Natural killer cell treated with Interleukin-12 subunit alpha and Interleukin-12 subunit beta and Interleukin-15 and Interleukin-18, amount 100 ng/mL, for 72 hours (primary cell): ENCODE measurements at regions not wholly inside any gene's neighbourhood (a gene's known extent, or its start where the extent isn't known, plus 50 kb on each side); places are given as distances from the start of the nearest gene placed in this dataset.
"Not testable (repeated sequence)": the region's sequence is repeated elsewhere in the genome, so short reads cannot be mapped to it uniquely, and the experiment has no call there.

ENCODE experiments used
- ATAC-seq, 2 donors: fragments of 150-1000 bp; cut with Tn5 transposase in 1 of 2; sonication (Bioruptor Pico), chemical (Tn5 transposase) in 1 of 2; 2 replicates each; pipeline ENCODE4 v1.10.0; 2021
- DNase-seq: peaks from one replicate; pipeline ENCODE4 v3.0.0; 2022; ENCODE audit warnings: low spot score
- H3K27ac Mint-ChIP-seq, 2 donors: 1 replicate in 1 of 2; 2 replicates in 1 of 2; pipeline ENCODE4 v1.8.0; 2022; ENCODE audit warnings: mixed read lengths in 2 of 2, mild to moderate bottlenecking in 1 of 2, moderate library complexity in 1 of 2
- H3K27me3 Mint-ChIP-seq, 2 donors: 1 replicate in 1 of 2; 2 replicates in 1 of 2; pipeline ENCODE4 v1.8.0; 2022; ENCODE audit warnings: mixed read lengths in 2 of 2
- H3K36me3 Mint-ChIP-seq: one replicate; pipeline ENCODE4 v1.8.0; 2022; ENCODE audit warnings: mixed read lengths
- H3K4me1 Mint-ChIP-seq, 2 donors: 1 replicate in 1 of 2; 2 replicates in 1 of 2; pipeline ENCODE4 v1.8.0; 2022; ENCODE audit warnings: low read depth in 2 of 2, mixed read lengths in 2 of 2, mild to moderate bottlenecking in 1 of 2
- H3K4me3 Mint-ChIP-seq: one replicate; pipeline ENCODE4 v1.8.0; 2022; ENCODE audit warnings: mixed read lengths
- H3K9me3 Mint-ChIP-seq: 2 replicates; pipeline ENCODE4 v1.8.0; 2022; ENCODE audit warnings: mixed read lengths

GRCh38 chr14:84482256-84483071 lies 1047.5 kb upstream of the FLRT2 start:
- Mint-ChIP-seq H3K4me3 (no peak overlapping the region), H3K36me3 (no peaks in the 10 kb centered on the region), H3K27me3 (no peaks in the 10 kb centered on the region), H3K27ac (no peak overlapping the region), H3K4me1 (no peaks in the 10 kb centered on the region), H3K9me3 (peaks cover 9% of the 10 kb centered on the region)
- no peak for ATAC-seq
- no peak for DNase-seq

- H3K9me3 Mint-ChIP-seq = peaks cover 15% of the 10 kb centered on the region
- no peaks in the 10 kb centered on the region for H3K4me1 Mint-ChIP-seq
- ATAC-seq (no peak), DNase-seq (no peak)
- no peak overlapping the region for H3K4me3 Mint-ChIP-seq
- H3K36me3 Mint-ChIP-seq = no peaks in the 10 kb centered on the region
- no peak overlapping the region for H3K27ac Mint-ChIP-seq
- no peaks in the 10 kb centered on the region for H3K27me3 Mint-ChIP-seq
These were observed 1046.9 kb upstream of the FLRT2 start for GRCh38 chr14:84483072-84483420.

- not testable (repeated sequence) for H3K36me3 Mint-ChIP-seq, H3K27me3 Mint-ChIP-seq, H3K27ac Mint-ChIP-seq, ATAC-seq, DNase-seq, H3K4me1 Mint-ChIP-seq, H3K4me3 Mint-ChIP-seq
- H3K9me3 Mint-ChIP-seq = peaks cover 16% of the 10 kb centered on the region
These were observed 1045.7 kb upstream of the FLRT2 start for GRCh38 chr14:84484243-84484642.

- no peaks in the 10 kb centered on the region for H3K4me1 Mint-ChIP-seq
- H3K36me3 Mint-ChIP-seq = no peaks in the 10 kb centered on the region
- H3K4me3 Mint-ChIP-seq = no peak overlapping the region
- no peak for ATAC-seq
- DNase-seq = no peak
- peaks cover 12% of the 10 kb centered on the region for H3K9me3 Mint-ChIP-seq
- no peak overlapping the region for H3K27ac Mint-ChIP-seq
- no peaks in the 10 kb centered on the region for H3K27me3 Mint-ChIP-seq
These were observed 1044.9 kb upstream of the FLRT2 start for GRCh38 chr14:84485036-84485435.

GRCh38 chr14:84490081-84490480 lies 1039.9 kb upstream of the FLRT2 start:
- Mint-ChIP-seq H3K4me3 (no peak overlapping the region), H3K9me3 (peaks cover 24% of the 10 kb centered on the region), H3K27me3 (no peaks in the 10 kb centered on the region), H3K36me3 (no peaks in the 10 kb centered on the region), H3K4me1 (no peaks in the 10 kb centered on the region), H3K27ac (no peak overlapping the region)
- ATAC-seq (no peak), DNase-seq (no peak)

- no peaks in the 10 kb centered on the region for H3K36me3 Mint-ChIP-seq
- no peak for DNase-seq
- no peaks in the 10 kb centered on the region for H3K27me3 Mint-ChIP-seq
- ATAC-seq = no peak
- no peak overlapping the region for H3K4me3 Mint-ChIP-seq
- no peak overlapping the region for H3K27ac Mint-ChIP-seq
- peaks cover 25% of the 10 kb centered on the region for H3K9me3 Mint-ChIP-seq
- H3K4me1 Mint-ChIP-seq = no peaks in the 10 kb centered on the region
These were observed 1037.3 kb upstream of the FLRT2 start for GRCh38 chr14:84492685-84493084.

GRCh38 chr14:84493779-84494178 lies 1036.2 kb upstream of the FLRT2 start:
- DNase-seq (no peak), ATAC-seq (no peak)
- H3K4me1 Mint-ChIP-seq = no peaks in the 10 kb centered on the region
- H3K27ac Mint-ChIP-seq = no peak overlapping the region
- H3K4me3 Mint-ChIP-seq = no peak overlapping the region
- H3K27me3 Mint-ChIP-seq = no peaks in the 10 kb centered on the region
- no peaks in the 10 kb centered on the region for H3K36me3 Mint-ChIP-seq
- peaks cover 24% of the 10 kb centered on the region for H3K9me3 Mint-ChIP-seq

GRCh38 chr14:84496677-84497076 lies 1033.3 kb upstream of the FLRT2 start:
- Mint-ChIP-seq H3K27ac (no peak overlapping the region), H3K4me1 (no peaks in the 10 kb centered on the region), H3K27me3 (no peaks in the 10 kb centered on the region), H3K4me3 (no peak overlapping the region), H3K36me3 (no peaks in the 10 kb centered on the region), H3K9me3 (peaks cover 21% of the 10 kb centered on the region)
- ATAC-seq (no peak), DNase-seq (no peak)

GRCh38 chr14:84512823-84513222 lies 1017.1 kb upstream of the FLRT2 start:
- H3K9me3 Mint-ChIP-seq = peaks cover 16% of the 10 kb centered on the region
- H3K4me3 Mint-ChIP-seq, H3K4me1 Mint-ChIP-seq, H3K27me3 Mint-ChIP-seq, H3K27ac Mint-ChIP-seq, H3K36me3 Mint-ChIP-seq, DNase-seq, ATAC-seq: not testable (repeated sequence)

GRCh38 chr14:84519836-84520235 lies 1010.1 kb upstream of the FLRT2 start:
- no peaks in the 10 kb centered on the region for H3K27me3 Mint-ChIP-seq
- H3K4me1 Mint-ChIP-seq = no peaks in the 10 kb centered on the region
- DNase-seq = no peak

GRCh38 chr14:84520711-84521338 lies 1009.1 kb upstream of the FLRT2 start:
- no peaks in the 10 kb centered on the region for H3K27me3 Mint-ChIP-seq
- H3K4me3 Mint-ChIP-seq = no peak overlapping the region
- no peaks in the 10 kb centered on the region for H3K4me1 Mint-ChIP-seq
- ATAC-seq (no peak), DNase-seq (no peak)
- H3K9me3 Mint-ChIP-seq = peaks cover 29% of the 10 kb centered on the region
- H3K27ac Mint-ChIP-seq = no peak overlapping the region
- H3K36me3 Mint-ChIP-seq = no peaks in the 10 kb centered on the region

More at GRCh38 chr14:84519836-84520235, 1010.1 kb upstream of the FLRT2 start:
- no peak overlapping the region for H3K27ac Mint-ChIP-seq
- no peak for ATAC-seq
- H3K36me3 Mint-ChIP-seq = no peaks in the 10 kb centered on the region
- peaks cover 22% of the 10 kb centered on the region for H3K9me3 Mint-ChIP-seq
- H3K4me3 Mint-ChIP-seq = no peak overlapping the region

- H3K36me3 Mint-ChIP-seq = no peaks in the 10 kb centered on the region
- H3K4me1 Mint-ChIP-seq = no peaks in the 10 kb centered on the region
- H3K4me3 Mint-ChIP-seq = no peak overlapping the region
- H3K27me3 Mint-ChIP-seq = no peaks in the 10 kb centered on the region
- DNase-seq (no peak), ATAC-seq (no peak)
- no peak overlapping the region for H3K27ac Mint-ChIP-seq
- H3K9me3 Mint-ChIP-seq = peaks cover 26% of the 10 kb centered on the region
These were observed 1006.2 kb upstream of the FLRT2 start for GRCh38 chr14:84523746-84524145.

GRCh38 chr14:84527706-84528105 lies 1002.2 kb upstream of the FLRT2 start:
- no peak overlapping the region for H3K27ac Mint-ChIP-seq
- no peaks in the 10 kb centered on the region for H3K4me1 Mint-ChIP-seq
- DNase-seq (no peak), ATAC-seq (no peak)
- H3K36me3 Mint-ChIP-seq = no peaks in the 10 kb centered on the region
- no peak overlapping the region for H3K4me3 Mint-ChIP-seq
- H3K27me3 Mint-ChIP-seq = no peaks in the 10 kb centered on the region
- H3K9me3 Mint-ChIP-seq = peaks cover 12% of the 10 kb centered on the region

- Mint-ChIP-seq H3K27me3 (no peaks in the 10 kb centered on the region), H3K27ac (no peak overlapping the region), H3K4me1 (no peaks in the 10 kb centered on the region), H3K36me3 (no peaks in the 10 kb centered on the region), H3K9me3 (peaks cover 6% of the 10 kb centered on the region), H3K4me3 (no peak overlapping the region)
- no peak for ATAC-seq
- no peak for DNase-seq
These were observed 997.9 kb upstream of the FLRT2 start for GRCh38 chr14:84532016-84532415.
